CD14-positive monocyte (primary cell): ENCODE measurements at regions not wholly inside any gene's neighbourhood (a gene's known extent, or its start where the extent isn't known, plus 50 kb on each side); places are given as distances from the start of the nearest gene placed in this dataset.
"Not testable (repeated sequence)": the region's sequence is repeated elsewhere in the genome, so short reads cannot be mapped to it uniquely, and the experiment has no call there.

ENCODE experiments used
- DNase-seq, 3 donors: peaks; one replicate each; pipeline ENCODE4 v3.0.0-alpha.2; 2011 to 2022
- H2AFZ ChIP-seq: 2 replicates; pipeline ENCODE4 v1.6.0; 2012; ENCODE audit warnings: mild to moderate bottlenecking, low read depth, low read length, inconsistent platforms; ENCODE audit not compliant: insufficient read depth, poor library complexity, severe bottlenecking
- H3K27ac ChIP-seq, 2 donors: 1 replicate in 1 of 2; 2 replicates in 1 of 2; pipeline ENCODE4 v1.5.1; 2012 to 2013; ENCODE audit warnings: low read length in 2 of 2, control low read depth in 1 of 2, inconsistent platforms in 1 of 2, low read depth in 1 of 2, mild to moderate bottlenecking in 1 of 2
- H3K27me3 ChIP-seq, 2 donors: one replicate each; pipeline versions ENCODE4 v1.6.0 to v1.6.1; 2011 to 2013; ENCODE audit warnings: low read length in 2 of 2; ENCODE audit not compliant: control insufficient read depth in 2 of 2, insufficient read depth in 2 of 2
- H3K36me3 ChIP-seq, 2 donors: replicated peaks in 1 of 2; 1 replicate in 1 of 2; 2 replicates in 1 of 2; pipeline versions ENCODE4 v1.5.1 to v1.6.1; 2012 to 2013; ENCODE audit warnings: low read length in 2 of 2, control low read depth in 1 of 2, inconsistent platforms in 1 of 2, mild to moderate bottlenecking in 1 of 2; ENCODE audit not compliant: insufficient read depth in 2 of 2, control insufficient read depth in 1 of 2
- H3K4me1 ChIP-seq, 2 donors: 1 replicate in 1 of 2; 2 replicates in 1 of 2; pipeline versions ENCODE4 v1.5.1 to v1.6.1; 2012 to 2013; ENCODE audit warnings: low read length in 2 of 2, control low read depth in 1 of 2, inconsistent platforms in 1 of 2, mild to moderate bottlenecking in 1 of 2, moderate library complexity in 1 of 2; ENCODE audit not compliant: insufficient read depth in 2 of 2, control insufficient read depth in 1 of 2
- H3K4me2 ChIP-seq: replicated peaks from 2 replicates; pipeline ENCODE3; 2012; ENCODE audit warnings: low read length, moderate library complexity, mild to moderate bottlenecking; ENCODE audit not compliant: poor library complexity, severe bottlenecking; ENCODE audit errors: extremely low read depth
- H3K4me3 ChIP-seq, 3 experiments: fragments of 200-600 bp in 1 of 3; sonication (generic) in 1 of 3; replicated peaks in 1 of 3; 1 replicate in 2 of 3; 2 replicates in 1 of 3; pipeline ENCODE4 v1.5.1; 2011 to 2013; ENCODE audit warnings: low read length in 3 of 3, mild to moderate bottlenecking in 3 of 3, control low read depth in 2 of 3, low read depth in 2 of 3, inconsistent platforms in 1 of 3, moderate library complexity in 1 of 3
- H3K79me2 ChIP-seq: 2 replicates; pipeline ENCODE4 v1.6.0; 2012; ENCODE audit warnings: mild to moderate bottlenecking, control low read depth, inconsistent platforms, low read length, moderate library complexity; ENCODE audit not compliant: insufficient read depth
- H3K9ac ChIP-seq: 2 replicates; pipeline ENCODE4 v1.6.0; 2017; ENCODE audit warnings: low read length, mild to moderate bottlenecking; ENCODE audit not compliant: insufficient read depth, poor library complexity, severe bottlenecking
- H3K9me3 ChIP-seq, 2 donors: replicated peaks in 1 of 2; 1 replicate in 1 of 2; 2 replicates in 1 of 2; pipeline versions ENCODE4 v1.5.1 to v1.6.1; 2012 to 2013; ENCODE audit warnings: low read length in 2 of 2, control low read depth in 1 of 2; ENCODE audit not compliant: control insufficient read depth in 1 of 2, insufficient read depth in 1 of 2
- H4K20me1 ChIP-seq: 2 replicates; pipeline ENCODE4 v1.6.0; 2012; ENCODE audit warnings: mild to moderate bottlenecking, low read length, control low read depth, moderate library complexity; ENCODE audit not compliant: insufficient read depth
- H3K27ac Mint-ChIP-seq, 7 donors: one replicate each; pipeline ENCODE4 v1.8.0; 2020; ENCODE audit warnings: mild to moderate bottlenecking in 7 of 7, mixed read lengths in 7 of 7, moderate library complexity in 6 of 7, inconsistent platforms in 2 of 7
- H3K27me3 Mint-ChIP-seq, 3 donors: one replicate each; pipeline ENCODE4 v1.8.0; 2021 to 2022; ENCODE audit warnings: low read depth in 3 of 3, mild to moderate bottlenecking in 3 of 3, mixed read lengths in 3 of 3, moderate library complexity in 3 of 3, inconsistent platforms in 1 of 3
- H3K36me3 Mint-ChIP-seq, 2 donors: one replicate each; pipeline ENCODE4 v1.8.0; 2020; ENCODE audit warnings: mixed read lengths in 2 of 2, inconsistent platforms in 1 of 2, mild to moderate bottlenecking in 1 of 2
- H3K4me1 Mint-ChIP-seq: one replicate; pipeline ENCODE4 v1.8.0; 2020; ENCODE audit warnings: mild to moderate bottlenecking, mixed read lengths
- H3K4me3 Mint-ChIP-seq, 2 donors: one replicate each; pipeline ENCODE4 v1.8.0; 2020; ENCODE audit warnings: mild to moderate bottlenecking in 2 of 2, mixed read lengths in 2 of 2, moderate library complexity in 1 of 2
- H3K9me3 Mint-ChIP-seq, 7 donors: one replicate each; pipeline ENCODE4 v1.8.0; 2020 to 2022; ENCODE audit warnings: mixed read lengths in 7 of 7, mild to moderate bottlenecking in 6 of 7, moderate library complexity in 6 of 7, inconsistent platforms in 2 of 7
- WGBS: methylation state at CpG from one replicate; pipeline ENCODE4 v1.1.5; 2013; ENCODE audit warnings: missing lambda C conversion rate; ENCODE audit not compliant: insufficient coverage; 5-methylcytosine and 5-hydroxymethylcytosine counted together
- intact Hi-C, 2 donors: fragments of 100-400 bp; cut with micrococcal nuclease; formaldehyde crosslinking; loops; one replicate each; pipeline versions ENCODE4 v1.15.0 to v1.15.1; 2023
- TF ChIP-seq, protein P1 (sequence below): fragments of 200-600 bp; IDR thresholded peaks from one replicate; pipeline ENCODE4 v1.8.0; 2022; ENCODE audit warnings: antibody characterized with exemption, mild to moderate bottlenecking

DNA sequence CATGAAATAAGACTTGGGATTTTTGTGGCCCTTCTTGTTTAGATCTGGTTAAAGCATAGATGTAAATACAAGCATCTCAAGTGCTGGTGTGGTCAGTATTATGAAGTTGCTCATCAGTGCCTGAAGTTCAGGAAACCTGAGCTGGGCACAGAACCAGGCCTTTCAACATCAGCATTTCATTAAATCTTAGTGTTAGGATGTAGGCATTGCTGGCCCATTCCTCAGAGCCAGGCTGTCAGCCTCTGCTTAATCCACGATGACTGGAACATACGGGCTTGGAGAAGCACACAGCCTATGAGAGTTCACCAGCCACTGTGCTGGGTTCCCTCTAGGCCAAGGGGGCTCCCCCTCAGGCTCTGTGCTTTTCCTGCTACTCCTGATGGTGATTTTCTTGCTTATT is 270.2 kb downstream of the EN1 start:
- Histone ChIP-seq H3K36me3 (no peaks in the 10 kb centered on the region), H3K4me3 (no peak overlapping the region), H3K4me2 (no peak overlapping the region), H2AFZ (no peak overlapping the region), H3K4me1 (no peaks in the 10 kb centered on the region), H3K9ac (no peak overlapping the region), H3K9me3 (no peaks in the 10 kb centered on the region), H4K20me1 (no peaks in the 10 kb centered on the region), H3K79me2 (no peaks in the 10 kb centered on the region), H3K27me3 (no peaks in the 10 kb centered on the region), H3K27ac (no peak overlapping the region)
- H3K36me3 Mint-ChIP-seq, result no peaks in the 10 kb centered on the region
- DNase-seq, result no peak
- TF ChIP-seq, protein P1, sequence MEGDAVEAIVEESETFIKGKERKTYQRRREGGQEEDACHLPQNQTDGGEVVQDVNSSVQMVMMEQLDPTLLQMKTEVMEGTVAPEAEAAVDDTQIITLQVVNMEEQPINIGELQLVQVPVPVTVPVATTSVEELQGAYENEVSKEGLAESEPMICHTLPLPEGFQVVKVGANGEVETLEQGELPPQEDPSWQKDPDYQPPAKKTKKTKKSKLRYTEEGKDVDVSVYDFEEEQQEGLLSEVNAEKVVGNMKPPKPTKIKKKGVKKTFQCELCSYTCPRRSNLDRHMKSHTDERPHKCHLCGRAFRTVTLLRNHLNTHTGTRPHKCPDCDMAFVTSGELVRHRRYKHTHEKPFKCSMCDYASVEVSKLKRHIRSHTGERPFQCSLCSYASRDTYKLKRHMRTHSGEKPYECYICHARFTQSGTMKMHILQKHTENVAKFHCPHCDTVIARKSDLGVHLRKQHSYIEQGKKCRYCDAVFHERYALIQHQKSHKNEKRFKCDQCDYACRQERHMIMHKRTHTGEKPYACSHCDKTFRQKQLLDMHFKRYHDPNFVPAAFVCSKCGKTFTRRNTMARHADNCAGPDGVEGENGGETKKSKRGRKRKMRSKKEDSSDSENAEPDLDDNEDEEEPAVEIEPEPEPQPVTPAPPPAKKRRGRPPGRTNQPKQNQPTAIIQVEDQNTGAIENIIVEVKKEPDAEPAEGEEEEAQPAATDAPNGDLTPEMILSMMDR, result no peak
- 86% methylated on average over 2 of the region's 2 CpGs for WGBS
- intact Hi-C loops, result no loop called here
- peaks cover 0 to 3% (median 1%) of the 10 kb centered on the region in 7 donors for H3K9me3 Mint-ChIP-seq
- no peak overlapping the region for H3K27ac Mint-ChIP-seq
- H3K4me3 Mint-ChIP-seq, result no peak overlapping the region
- H3K4me1 Mint-ChIP-seq, result no peaks in the 10 kb centered on the region
- H3K27me3 Mint-ChIP-seq, result peaks cover 0 to 5% (median 4%) of the 10 kb centered on the region in 3 donors

DNA sequence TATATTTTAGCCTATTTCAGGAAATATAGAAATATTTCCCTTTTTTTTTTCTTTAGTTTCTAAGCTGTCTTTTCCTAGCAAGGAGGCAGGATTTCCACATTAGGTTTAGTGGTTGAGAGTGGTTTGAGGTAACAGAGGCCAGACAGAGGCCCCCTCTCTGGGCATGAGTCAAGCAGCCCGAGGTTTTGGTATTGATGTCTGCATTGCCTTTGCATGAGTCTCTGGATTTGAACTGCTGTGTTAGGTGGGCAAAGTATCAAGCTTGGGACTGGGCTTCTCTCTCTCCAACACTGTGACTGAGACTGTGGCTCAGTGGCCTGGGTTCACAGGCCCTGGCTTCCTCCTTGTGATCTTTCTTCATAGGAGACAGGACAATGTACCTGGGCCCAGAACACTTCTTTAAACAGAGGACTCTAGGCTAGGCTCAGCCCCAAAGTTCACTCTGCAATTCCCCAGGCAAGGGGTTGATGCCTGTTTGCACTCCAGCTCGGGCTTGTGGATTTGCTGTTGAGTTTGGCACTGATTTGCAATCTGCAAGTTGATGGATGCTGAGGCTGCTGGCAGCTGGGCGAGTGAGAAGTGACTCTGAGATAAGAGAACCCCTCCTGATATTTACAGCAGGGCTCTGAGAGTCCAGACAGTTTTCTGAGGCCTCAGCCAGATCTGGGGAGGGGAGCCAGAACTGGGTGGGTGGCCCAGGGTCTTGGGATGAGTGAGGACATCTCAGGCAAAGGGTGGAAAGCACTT is 271.2 kb downstream of the EN1 start:
- TF ChIP-seq, protein P1, result no peak
- no CpG with 5 or more reads among the region's 3 CpGs for WGBS
- H3K79me2 ChIP-seq, result no peaks in the 10 kb centered on the region
- no peak overlapping the region for H3K27ac ChIP-seq
- H3K4me3 Mint-ChIP-seq, result no peak overlapping the region
- no peaks in the 10 kb centered on the region for H3K9me3 ChIP-seq
- H3K4me1 ChIP-seq, result no peaks in the 10 kb centered on the region
- no peaks in the 10 kb centered on the region for H3K27me3 ChIP-seq
- no peaks in the 10 kb centered on the region for H3K4me1 Mint-ChIP-seq
- H3K4me3 ChIP-seq, result no peak overlapping the region
- peak overlapping the region in 1 of 7 donors; percentile 6 for H3K27ac Mint-ChIP-seq
- H2AFZ ChIP-seq, result no peak overlapping the region
- no peaks in the 10 kb centered on the region for H3K36me3 ChIP-seq
- peaks cover 0 to 3% (median 1%) of the 10 kb centered on the region in 7 donors for H3K9me3 Mint-ChIP-seq
- H3K27me3 Mint-ChIP-seq, result peaks cover 0 to 5% (median 4%) of the 10 kb centered on the region in 3 donors
- H4K20me1 ChIP-seq, result no peaks in the 10 kb centered on the region
- no peak overlapping the region for H3K4me2 ChIP-seq
- DNase-seq, result no peak
- H3K36me3 Mint-ChIP-seq, result no peaks in the 10 kb centered on the region
- H3K9ac ChIP-seq, result no peak overlapping the region
- intact Hi-C loops, result no loop called here

DNA sequence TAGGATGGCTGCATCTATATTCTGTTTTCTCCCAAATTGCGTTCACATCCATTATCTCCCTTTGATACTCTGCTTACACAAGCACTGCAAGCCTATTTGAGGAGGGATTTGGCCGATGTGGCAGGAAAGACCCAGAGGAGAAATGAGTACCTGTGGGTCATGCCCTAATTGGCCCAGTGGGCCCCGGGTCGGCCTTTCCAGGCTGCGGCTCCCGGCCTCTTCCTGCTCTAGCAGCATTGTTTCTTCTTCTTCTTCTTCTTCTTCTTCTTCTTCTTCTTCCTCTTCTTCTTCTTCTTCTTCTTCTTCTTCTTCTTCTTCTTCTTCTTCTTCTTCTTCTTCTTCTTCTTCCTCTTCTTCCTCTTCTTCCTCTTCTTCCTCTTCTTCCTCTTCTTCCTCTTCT is 275.1 kb downstream of the EN1 start:
- H2AFZ ChIP-seq, intact Hi-C loops, H3K4me2 ChIP-seq, H3K36me3 Mint-ChIP-seq, H3K27me3 ChIP-seq, H3K9ac ChIP-seq, H3K36me3 ChIP-seq, H3K4me3 Mint-ChIP-seq, DNase-seq, H3K9me3 Mint-ChIP-seq, H4K20me1 ChIP-seq, H3K9me3 ChIP-seq, H3K79me2 ChIP-seq, H3K4me1 ChIP-seq, H3K27ac ChIP-seq, H3K4me3 ChIP-seq, H3K4me1 Mint-ChIP-seq: not testable (repeated sequence)
- Mint-ChIP-seq H3K27me3 (peaks cover 2 to 10% (median 6%) of the 10 kb centered on the region in 3 donors), H3K27ac (peak overlapping the region in 1 of 7 donors; percentile 8)
- WGBS, result no CpG with 5 or more reads among the region's 6 CpGs
